HG03432 (cell line): ENCODE measurements at regions not wholly inside any gene's neighbourhood (a gene's known extent, or its start where the extent isn't known, plus 50 kb on each side); places are given as distances from the start of the nearest gene placed in this dataset.

ENCODE experiments used
- ATAC-seq: cut with Tn5 transposase; IDR thresholded peaks from one replicate; pipeline ENCODE4 v1.9.1; 2021; ENCODE audit warnings: mild to moderate bottlenecking, moderate library complexity; ENCODE audit not compliant: unreplicated experiment

DNA sequence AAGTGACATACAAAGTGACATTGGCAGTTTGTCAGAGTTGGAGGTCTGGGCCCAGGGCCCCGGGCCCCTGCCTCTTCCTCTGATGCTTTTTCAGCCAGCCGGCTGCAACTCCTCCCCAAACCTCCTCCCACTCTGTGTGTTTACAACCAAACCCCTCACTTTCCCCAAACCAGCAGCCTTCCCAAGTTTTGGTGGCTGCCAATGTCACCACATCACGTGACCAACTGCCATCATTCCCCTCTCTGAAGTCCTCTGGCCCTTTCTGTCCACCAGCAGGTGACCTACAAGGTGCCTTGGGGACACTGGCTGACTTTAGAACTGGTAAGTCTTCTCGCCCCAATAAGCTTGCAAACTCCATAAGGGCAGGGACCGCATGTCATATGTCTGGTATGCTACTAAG, 357.7 kb downstream of the BCOR start:
- no peak for ATAC-seq

DNA sequence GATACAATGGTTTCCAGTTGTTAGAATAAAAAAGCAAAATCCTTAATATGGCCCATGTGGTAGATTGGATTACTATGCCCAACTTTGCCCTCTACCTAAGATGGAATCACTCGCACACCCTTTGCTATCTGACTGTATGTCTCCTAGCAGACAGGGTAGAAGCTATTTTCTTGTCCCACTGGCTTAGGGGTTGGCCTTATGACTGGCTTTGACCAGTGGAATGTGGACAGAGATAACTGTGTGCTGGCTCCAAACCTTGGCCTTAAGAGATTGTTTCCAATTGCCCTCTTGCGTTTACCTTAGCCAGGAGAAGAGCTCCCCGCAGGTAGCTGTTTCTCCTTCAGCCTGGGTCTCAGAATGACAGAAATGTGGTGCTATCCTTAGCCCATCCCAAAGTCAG, 355.9 kb downstream of the BCOR start:
- no peak for ATAC-seq

DNA sequence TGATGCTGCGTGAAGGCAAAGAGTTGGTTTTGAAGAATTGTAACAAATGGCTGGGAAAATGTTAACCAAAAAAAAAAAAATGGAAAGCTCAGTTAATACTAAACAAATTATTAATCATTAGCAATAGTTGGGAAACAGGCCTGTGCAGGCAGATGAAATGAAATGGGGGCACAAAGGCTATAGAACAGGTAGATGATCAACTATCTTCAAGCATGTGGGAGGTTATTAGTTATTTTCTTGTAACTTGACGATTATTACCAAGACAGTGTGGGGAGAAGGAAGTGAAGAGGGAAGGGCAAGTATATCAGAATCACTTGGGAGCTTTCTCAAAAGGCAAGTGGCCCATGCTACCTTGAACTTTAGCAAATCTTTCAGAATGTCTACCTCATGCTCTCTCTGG, 351.9 kb downstream of the BCOR start:
- ATAC-seq: no peak

DNA sequence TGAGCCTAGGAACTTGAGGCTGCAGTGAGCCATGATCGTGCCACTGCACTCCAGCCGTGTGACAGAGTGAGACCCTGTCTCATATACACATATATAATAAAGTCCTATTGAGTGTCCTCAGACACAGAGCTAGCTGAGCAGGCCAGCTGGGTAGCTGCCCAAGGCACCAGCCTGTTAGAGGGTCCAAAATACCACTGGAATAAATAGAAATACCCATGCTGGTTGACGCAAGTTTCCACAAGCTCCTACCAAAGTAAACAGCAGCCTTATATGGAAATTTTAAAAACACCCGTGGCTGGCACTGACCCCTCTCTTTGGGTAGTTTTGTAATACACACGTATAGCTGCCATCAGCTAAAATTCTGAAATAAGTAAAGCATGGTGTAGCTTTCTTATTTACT, 348.6 kb downstream of the BCOR start:
- no peak for ATAC-seq

DNA sequence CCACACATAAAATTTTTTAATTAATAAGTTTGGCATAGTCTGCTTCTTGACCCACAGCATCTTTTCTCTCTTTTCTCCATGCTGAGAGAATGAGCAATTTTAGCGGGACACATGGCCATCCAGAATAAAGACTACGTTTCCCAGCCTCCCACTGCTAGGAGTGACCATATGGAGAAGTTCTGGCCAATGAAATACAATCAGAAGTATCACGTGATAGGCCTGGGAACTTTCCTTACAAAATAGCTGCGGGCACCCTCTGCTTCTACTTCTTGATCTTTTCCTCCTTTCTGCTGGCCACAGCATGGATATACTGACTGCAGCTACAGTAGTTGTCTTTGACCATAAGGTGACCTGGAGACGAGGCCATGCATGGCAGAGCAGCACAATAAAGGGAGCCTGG, 348.0 kb downstream of the BCOR start:
- ATAC-seq: no peak

DNA sequence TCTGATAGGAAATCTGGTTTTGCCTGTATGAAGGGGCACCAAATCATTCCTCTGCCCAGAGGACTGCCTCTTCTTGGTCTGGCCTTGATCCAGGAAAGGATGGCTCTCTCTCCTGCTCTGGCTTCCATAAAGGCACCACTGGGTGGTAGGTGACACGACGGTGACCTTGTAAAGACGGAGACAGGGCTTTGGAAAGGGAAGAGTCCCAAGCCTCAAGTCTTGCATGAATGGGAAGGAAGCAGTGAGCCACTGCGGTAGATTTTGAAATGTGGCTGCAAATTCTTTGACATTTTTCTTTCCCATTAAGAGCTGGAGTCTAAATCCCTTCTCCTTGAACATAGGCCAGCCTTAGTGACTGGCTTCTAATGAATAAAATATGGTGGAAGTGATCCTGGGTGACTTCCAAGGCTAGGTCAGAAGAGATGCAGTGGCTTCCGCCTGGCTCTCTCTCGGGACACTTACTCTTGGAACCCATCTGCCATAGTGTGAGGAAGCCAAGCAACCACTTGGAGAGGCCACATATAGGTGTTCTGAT, 347.4 kb downstream of the BCOR start:
- no peak for ATAC-seq

DNA sequence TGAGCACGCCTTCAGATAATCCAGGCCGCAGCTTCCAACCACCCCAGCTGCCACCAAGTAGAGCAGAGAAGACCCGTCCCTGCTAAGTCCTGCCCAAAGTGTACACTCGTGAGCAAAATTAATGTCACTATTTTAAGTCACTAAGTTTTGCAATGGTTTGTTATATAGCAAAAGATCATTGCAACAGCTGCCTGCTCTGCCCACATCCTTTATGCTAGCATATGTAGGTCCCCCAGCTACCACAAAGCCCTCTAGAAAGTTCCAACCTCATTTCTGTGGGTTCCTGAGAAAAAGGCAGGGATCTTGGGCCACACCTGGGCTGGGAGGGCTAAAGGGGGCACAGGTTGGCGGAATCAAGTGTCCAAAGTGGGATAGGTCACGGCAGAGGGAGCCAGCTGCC, 346.9 kb downstream of the BCOR start:
- ATAC-seq: no peak

DNA sequence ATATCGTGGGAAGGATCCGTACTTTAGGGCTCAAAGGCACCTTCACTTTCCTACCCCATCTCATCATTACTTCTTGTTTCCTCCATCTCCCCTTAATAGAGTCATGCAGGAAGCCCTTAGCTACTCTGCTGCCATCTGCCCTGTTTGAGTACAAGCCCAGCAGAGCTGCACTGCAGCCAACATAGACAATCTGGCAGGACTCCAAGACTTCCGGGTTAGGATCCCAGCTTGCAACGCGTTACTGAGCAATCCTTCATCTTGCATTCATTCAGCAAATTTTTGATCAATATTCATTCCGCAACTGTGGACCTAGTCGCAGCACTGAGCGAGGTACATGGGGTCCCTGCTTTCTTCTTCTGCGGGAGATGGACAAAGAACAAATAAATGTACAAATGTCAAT, 344.9 kb downstream of the BCOR start:
- no peak for ATAC-seq

DNA sequence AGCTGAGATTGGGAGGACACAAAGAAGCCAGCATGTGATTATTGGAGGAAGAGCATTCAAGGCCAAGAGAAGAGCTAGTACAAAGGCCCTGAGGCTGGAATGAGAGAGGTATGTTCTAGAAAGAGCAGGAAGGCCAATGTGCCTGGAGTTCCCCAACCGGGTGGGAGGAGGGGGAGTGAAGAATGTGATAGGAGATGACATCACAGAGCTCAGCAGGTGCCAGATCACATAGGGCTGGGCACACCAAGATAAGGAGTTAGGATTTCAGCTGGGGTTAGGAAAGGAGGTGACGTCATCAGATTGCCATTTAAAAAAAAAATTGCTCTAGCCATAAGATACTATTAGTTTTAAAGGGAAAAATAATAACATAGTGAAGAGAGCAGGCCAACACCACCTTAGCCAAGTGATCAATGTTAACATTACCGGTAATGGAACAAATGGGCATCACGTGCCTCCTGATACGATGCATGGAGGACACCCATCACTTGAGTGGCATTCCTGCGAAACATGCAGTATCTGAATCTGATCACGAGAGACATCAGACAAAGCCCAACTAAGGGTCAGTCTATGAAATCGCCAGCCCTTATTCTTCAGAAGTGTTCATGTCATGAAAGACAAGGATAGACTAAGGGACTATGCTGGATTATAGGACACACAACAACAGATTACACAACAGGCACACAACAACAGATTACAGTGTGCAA, 344.3 kb downstream of the BCOR start:
- no peak for ATAC-seq

DNA sequence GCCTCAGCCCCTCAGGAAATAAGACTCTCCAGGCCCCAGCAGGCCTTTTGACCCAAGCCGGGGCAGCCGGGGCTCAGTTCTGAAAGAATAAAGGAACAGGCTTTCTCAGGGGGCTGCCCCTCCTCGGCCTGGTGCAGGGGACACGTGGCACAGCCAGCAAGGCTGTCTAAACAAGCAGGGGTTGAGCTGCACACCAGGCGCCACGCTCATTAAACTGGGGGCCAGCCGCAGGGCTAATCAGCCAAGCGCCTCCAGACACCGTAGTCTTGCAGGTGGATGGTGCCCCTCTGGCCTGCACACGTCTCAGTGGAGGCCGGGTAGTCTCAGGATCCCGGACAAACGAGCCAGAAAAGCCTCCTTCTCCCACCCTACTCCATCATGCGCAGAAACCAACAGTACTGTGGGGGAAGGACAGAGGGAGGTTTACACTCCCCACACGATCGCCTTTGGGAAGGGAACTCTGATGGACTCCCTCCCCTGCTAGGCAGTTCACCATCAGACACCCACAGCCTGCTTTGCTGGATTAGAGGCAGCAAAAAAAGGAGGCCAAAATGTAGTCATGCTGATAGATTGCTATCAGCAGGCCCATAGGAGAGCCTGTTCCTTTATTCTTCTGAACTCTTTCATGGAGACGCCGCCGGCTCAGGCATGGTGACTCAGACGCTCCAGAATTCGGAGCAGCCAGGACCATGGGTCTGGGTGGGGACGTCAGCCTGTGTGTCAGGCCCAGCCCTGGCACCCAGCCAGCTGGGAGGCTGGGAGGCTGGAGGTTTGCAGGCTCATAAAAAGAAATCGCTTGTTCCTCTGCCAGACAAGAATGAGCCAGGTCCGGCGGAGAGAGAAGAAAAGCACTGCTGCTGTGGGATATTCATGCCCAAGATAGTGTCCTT, 342.4 kb downstream of the BCOR start:
- ATAC-seq: no peak

DNA sequence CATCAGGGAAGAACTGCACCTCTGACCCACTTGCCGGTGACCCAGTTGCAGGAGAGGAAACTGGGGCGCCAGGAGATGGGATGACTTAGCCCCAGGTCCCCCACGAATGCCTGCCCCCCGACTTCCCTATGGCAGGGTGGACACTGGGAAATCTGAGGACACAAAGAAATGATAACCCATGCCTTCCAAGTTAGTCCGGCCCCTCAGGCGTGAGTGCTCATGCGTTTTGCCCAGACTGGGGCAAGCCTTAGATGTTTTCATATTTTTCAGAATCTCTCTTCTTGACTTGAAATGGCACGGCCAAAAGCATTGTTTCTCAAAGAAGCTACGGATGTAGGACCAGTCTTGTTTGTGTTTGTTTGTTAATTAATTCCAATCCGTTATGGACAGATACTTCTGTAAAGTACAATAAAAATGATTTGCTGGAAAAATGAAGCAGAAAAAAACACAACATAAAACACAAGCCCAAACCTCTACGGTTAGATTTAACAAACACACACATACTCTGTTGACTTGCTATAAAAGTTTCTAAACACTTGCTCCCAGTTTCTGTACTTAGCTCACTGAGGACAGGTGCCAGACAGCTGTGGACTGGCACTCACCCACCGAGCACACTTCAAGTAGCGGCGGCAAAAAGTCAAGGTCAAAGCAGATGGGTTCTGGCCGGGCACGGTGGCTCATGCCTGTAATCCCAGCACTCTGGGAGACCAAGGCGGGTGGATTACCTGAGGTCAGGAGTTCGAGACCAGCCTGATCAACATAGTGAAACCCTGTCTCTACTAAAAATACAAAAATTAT, 341.5 kb downstream of the BCOR start:
- ATAC-seq: no peak

DNA sequence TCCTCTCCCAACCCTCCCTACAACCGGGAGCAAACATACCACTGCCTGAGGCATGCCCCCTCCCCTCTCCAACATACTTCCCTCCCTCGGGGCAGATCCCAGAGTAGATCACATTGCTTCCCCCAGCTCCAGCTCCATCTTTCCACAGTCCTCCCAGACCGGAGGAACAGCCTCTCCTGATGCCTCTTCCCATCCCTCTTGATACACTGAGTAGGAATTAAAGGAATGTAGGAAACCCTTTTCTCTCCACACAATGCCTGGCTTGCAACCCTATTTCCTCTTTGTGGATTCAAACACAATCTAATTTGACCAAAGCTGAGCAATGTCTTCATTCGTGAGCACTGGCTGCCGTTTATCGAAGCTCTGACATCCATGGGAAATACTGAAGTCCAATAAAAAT, 339.8 kb downstream of the BCOR start:
- no peak for ATAC-seq

DNA sequence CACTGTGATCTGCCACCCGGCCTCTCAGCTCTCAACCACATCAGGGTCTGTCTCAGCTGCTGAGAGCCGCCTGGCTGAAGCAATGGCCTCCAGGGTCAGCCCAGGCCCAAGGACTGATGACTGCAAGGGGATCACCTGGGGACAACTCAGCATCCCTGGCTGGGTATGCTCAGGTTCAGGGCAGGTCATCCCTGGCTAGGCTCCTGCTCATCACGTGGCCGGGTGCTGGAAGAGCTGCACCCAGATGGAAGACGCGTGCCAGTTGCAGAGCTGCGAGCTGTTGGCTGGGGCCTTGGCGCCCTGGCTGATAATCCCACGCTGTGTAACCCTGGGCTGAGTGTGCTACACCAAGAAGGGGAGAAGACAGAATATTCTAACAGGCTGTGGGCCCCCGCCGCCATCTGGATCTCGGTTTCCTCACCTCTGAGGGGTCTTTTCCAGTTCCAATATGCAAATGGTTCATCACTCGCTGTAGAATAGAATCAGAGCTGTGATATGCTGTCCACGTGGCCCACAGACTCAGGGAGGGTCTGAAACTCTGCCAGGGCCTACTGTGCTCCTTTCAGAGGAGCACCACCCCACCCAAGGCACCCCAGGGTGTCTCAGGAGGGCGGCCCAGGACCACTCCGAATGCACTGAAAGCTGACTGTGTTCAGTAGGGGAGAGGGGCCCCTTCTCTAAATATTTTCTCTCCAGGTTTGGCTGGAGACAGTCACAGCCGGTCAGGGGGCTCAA, 338.8 kb downstream of the BCOR start:
- no peak for ATAC-seq

DNA sequence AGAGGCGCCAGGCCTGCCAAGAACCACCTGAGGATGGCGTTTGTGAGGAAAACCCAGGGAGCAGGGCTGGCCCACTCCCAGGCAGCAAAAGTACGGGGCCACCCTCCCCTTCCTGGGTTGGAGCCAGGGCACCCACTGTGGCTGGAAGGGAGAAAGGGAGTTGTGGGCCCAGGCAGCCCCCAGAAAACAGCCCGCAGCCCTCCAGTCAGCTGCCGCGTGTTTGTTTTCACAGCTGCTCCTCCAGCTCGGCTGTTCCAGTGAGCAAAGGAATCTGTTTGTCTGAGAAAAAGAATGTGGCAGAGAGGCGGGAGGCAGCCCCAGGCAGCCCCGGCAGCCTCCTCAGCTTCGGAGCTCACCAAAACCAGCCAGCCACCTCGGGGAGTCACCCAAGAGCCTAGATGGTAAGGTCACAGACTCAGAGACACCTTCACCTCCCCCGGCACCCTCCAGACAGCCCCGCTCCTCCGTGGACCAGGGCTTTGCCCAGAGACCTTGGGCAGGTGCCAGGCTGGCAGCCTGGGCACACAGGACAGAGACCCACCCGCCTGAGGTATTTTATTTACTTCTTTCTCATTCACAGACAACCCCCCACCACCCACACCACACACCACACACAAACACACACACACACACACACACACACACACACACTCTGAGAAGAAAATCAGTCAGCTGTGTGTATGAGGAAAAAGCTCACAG, 338.1 kb downstream of the BCOR start:
- no peak for ATAC-seq

DNA sequence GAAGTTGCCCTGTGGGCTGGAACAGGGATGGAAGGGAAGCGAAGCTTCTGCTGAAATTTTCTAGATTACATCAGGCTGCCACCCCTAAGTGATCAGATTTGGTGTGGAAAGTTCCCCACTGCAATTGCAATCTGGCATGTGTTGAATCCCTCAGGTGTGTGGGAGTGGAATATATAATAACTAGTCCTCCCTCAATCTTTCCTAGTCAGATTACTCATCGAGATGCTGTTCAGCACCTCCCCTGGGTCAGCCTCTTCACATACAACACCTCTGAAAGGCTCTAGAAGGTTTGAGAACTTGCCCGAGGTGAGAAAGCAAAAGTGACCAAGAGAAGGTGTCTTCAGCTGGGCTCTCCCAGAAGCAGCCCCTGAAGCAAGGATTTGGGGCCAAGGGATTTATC, 336.8 kb downstream of the BCOR start:
- ATAC-seq: no peak

DNA sequence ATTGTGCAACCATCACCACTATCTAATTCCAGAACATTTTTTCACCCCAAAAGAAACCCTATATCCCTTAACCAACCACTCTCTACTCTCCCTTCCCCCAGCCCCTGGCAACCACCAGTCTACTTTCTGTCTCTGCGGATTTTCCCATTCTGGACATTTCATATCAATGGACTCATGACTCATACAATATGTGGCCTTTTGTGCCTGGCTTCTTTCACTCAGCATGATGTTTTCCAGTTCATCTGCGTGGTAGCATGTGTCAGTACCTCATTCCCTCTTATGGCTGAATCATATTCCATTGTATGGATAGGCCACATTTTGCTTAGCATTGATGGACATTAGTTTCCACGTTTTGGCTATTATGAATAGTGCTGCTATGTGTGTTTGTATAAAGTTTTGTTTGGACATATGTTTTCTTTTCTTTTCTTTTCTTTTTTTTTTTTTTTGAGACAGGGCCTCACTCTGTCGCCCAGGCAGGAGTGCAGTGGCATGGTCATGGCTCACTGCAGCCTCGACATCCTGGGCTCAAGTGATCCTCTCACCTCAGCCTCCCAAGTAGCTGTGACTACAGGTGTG, 335.4 kb downstream of the BCOR start:
- no peak for ATAC-seq

DNA sequence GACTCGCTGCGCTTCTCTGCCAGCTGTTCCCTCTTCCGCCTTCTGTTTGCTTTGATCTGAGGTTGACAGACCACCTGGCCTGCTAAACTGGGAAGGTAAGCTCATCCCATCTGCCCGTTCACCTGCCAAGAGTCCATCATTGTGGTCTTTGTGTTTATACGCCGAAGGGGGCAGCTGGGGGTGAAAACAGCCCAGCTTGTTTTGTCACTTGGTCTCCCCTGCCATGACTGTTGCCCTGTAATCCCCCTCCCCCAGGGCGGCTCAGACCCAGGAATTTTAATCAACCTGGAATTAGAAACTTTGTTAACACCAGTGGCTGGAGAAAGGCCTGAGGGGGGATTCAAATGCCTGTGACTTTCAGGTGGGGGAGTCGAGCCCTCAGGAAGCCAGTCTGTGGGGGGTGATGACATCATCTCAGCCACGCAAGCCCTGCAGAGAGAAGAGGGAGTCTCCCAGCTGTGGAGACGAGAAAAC, 333.3 kb downstream of the BCOR start:
- no peak for ATAC-seq

DNA sequence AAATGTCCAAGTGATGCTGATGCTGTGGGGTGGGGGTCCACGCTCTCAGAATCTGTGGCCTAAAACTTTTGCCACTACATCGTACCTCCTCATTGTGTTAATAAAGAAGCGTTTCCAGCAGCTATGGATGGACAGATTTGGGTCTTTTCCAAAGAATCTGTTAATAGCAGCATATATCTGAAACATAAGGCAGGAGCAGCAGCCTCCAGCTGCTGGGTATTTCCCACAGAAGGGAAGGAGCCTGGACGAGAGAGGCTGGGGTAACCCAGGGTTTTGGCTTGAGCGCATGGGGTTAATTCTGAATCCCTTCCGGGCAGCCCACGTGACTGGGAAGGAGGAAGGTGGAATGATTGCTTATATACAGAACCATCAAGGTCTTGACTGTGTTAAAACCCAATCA, 332.4 kb downstream of the BCOR start:
- no peak for ATAC-seq

DNA sequence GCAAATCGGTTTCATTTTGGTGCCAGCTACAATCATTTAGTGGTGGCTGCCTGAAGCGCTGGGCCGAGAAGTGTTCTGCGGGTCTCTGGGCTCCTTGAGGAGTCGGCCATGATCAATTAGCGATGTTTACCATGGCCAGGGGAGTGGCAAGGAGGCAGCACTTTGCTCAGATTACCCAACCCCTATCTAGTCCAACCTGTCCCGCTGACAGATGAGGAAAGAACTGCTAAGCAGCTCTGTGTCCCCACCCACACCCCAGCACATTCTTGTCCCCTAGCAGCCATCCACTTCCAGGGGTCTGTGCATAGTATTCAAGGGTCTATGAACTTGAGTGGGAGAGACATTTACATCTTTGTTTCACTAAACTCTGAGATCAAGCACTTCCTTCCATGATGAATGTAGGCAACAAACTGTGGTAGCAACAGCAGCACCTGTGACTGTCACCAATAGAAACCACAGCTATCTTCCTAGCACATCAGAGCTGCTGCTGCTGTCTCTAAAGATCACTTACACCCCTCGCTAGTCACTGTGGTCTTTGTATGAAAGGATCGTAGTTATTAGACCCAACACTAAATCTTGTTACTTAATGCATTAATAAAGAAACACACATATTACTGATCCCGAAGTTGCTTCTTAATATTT, 331.6 kb downstream of the BCOR start:
- no peak for ATAC-seq
